Embryonic facial prominence (tissue), 1 donor: ENCODE measurements at regions not wholly inside any gene's neighbourhood (a gene's known extent, or its start where the extent isn't known, plus 50 kb on each side); places are given as distances from the start of the nearest gene placed in this dataset.

Experiments
- DNase-seq: peaks from one replicate; pipeline ENCODE4 v3.0.0-alpha.2; 2016; ENCODE audit errors: extremely low spot score

- no peak for DNase-seq
Observed at GRCh38 chr5:67467110-67467509, 270.5 kb upstream of the CD180 start.

GRCh38 chr5:67465537-67466207, 269.1 kb upstream of the CD180 start:
- DNase-seq = no peak

DNA sequence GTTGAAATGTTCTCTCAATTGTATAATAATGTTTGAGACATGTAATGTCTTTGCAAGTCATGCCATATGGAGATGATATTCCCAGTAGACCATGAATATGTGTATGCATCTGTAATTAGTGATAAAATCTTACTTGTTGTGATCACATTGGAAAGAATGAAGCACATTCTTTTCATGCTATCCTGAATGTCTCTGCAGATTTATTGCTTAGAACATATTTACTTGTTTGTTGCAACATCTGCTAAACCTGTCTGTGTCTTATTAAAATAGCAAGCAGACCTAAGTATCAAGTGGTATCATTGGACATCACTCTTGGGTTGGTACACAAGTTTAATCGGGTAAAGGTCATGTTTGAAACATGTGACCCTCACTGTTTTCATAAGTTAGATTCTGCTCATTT, 265.5 kb upstream of the CD180 start:
- DNase-seq = no peak

GRCh38 chr5:67459253-67459652, 262.7 kb upstream of the CD180 start:
- DNase-seq = no peak

GRCh38 chr5:67455970-67456369, 259.4 kb upstream of the CD180 start:
- no peak for DNase-seq

DNA sequence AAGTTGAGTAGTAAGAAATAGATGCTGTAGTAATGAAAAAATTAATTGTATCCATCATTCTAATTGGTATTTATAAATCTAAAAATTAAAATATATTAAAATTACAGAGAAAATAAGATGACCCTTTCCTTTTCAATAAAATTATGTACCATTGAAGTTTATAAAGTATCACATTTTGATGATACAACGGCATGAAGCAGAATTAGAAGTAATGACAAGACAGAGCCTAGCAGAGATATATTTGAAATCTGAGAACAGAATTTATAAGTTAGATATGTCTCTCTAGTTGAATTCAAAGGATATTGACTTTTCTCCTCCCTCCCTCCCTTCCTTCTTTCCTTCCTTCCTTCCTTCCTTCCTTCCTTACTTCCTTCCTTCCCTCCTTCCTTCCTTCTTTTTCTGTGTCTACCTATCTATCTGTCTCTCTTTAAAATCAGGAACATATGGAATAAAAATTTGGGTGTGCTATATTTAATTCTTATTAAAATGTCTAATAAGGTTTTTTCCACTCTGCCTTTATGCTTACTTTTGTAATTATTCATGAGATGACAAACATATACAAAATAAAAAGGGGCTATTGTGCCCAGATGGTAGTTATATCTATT, 258.5 kb upstream of the CD180 start:
- no peak for DNase-seq

GRCh38 chr5:67453111-67453905, 256.7 kb upstream of the CD180 start:
- no peak for DNase-seq

DNA sequence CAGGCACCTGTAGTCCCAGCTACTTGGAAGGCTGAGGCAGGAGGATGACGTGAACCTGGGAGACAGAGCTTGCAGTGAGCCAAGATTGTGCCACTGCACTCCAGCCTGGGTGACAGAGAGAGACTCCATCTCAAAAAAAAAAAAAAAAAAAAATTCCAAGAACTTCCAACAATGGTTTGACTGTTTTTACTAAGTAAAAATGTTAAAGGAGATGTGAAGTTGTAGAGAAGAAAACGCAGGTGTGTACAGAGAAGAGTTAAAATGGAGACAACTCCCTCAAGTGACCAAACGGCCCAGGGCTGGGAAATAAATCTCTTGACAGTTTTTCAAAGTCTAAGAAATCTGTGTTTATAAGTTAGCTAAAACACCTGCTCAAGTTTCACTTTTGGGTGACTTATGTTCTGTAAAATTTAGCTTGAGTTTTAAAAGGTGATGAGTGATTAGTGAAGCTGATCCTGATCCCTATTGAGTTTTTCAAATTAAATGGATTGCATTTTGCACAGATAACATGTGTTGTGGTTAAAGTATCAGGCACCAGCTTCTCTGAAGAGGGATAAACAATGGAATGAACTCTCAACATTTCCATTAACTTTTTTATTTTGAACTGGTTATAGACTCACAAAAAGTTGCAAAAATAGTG, 255.2 kb upstream of the CD180 start:
- no peak for DNase-seq

DNA sequence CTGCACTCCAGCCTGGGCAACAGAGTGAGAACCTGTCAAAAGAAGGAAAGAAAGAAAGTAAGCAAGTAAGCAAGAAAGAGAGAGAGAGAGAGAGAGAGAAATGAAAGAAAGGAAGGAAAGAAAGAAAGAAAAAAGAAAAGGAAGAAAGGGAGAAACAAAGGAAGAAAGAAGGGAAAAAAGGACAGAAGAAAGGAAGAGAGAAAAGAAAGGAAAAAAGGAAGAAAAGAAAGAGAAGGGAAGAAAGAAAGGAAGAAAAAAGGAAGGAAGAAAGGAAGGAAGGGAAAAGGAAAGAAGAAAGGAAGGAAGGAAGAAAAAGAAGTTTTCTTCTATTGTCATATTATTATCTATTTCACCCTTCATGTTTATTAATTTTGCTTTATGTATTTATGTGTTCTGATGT, 251.1 kb upstream of the CD180 start:
- no peak for DNase-seq

GRCh38 chr5:67437905-67438845, 241.6 kb upstream of the CD180 start:
- DNase-seq = no peak

GRCh38 chr5:67435032-67435431, 238.4 kb upstream of the CD180 start:
- DNase-seq = no peak

GRCh38 chr5:67434466-67434865, 237.9 kb upstream of the CD180 start:
- no peak for DNase-seq

DNA sequence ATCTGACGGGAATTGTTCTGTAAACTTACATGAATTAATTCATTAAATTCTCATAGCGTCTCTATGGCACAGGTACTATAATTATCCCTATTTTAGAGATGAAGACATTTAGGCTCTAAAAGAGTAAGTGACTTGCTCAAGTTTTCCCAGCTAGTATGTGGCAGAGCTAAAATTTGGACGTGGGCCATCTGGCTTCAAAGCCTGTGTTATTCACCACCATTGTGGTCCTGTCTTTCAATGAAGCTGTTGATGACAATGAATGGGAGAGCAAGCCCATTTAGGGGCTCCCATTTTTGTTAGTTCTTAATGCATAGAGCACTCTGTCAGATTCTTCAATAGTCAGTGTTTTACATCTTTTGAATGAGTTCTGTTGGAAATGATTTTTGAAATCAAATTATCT, 236.0 kb upstream of the CD180 start:
- DNase-seq = no peak

DNA sequence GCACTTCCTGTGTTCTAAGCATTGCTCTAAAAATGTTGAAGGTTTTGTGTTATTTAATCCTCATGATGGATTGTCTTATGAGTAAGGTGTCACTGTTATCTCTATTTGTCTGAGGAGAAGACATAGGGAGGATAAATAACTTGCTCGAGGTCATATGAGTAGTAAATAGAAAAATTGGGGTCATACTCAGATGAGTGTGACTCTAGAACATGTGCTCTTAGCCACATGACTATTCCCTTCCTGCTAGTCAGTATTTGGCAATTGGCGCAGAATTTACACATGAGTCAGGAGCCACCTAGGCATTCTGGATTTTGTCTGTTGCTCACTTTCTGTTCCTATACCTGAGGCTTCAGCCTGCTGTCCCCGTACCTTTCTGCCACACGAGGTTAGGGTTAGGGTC, 234.6 kb upstream of the CD180 start:
- no peak for DNase-seq

DNA sequence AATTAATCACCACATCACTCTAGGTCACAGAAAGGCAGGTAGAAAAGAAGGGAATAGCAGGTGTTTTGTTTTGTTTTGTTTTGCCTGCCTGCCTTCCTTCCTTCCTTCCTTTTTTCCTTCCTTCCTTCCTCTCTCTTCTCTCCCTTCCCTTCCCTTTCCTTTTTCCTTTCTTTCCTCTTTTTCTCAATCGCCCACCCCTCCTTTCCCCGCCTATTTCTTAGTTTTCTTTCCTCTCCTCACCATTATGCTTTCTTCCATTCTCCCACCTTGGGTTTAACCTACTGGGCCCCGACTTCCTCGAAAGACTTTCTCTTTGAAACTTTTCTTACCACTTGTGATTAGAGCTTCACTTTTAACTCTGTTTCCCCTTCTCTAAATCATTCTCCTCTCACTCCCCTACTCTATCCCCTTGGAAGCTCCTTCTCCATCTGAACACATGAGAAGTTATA, 231.3 kb upstream of the CD180 start:
- DNase-seq = no peak

DNA sequence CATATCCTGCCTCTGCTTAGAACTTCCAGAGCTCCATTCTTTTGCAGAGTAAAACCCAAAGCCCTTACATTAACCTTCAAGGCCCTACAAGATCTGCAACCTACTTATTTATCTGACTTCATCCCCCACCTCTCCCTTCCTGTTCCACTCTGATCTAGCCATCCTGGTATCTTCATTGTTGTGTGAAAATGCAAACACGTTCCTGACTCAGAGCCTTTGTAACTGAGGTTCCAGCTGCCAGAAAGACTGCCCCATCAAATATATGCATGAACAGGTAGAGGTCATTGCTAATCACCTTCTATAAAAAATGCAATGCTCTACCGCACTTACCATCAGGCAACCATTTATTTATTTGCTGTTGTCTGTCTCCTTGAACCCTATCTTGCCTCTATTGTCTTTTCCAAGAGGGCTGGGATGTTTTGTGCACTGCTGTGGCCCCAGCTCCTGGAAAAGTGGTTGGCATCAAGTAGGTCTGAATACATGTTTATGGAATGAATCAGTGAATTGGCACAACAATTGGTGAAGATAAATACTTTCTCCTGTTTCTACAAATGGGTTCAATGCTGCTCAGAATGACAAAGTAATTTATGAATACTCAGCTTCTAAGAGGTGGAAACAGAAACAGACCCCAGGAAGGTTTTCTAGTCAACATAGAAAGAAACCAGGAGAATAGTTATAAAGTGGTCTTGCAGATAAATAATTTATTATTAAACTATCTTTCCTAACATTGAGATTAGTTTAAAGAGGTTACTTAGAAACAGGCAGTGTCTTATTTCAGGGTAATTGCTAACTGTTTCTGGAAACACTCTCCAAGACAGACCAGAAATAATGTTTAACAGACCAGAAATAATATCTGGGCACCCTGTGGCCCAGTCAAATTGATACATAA, 230.6 kb upstream of the CD180 start:
- DNase-seq = no peak

DNA sequence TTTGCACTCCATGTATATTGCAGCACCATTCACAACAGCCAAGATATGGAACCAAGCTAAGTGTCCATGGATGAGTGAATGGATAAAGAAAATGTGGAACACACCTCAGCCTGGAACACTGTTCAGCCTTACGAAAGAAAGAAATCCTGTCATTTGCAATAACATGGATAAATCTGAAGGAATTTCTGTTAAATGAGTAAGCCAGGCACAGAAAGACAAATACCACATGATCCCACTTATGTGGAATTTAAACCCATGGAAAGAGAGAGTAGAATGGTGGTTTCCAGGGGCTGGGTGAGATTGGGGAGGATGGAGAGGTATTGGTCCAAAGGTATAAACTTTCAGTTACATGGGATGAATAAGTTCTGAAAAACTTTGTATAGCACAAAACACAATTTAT, 228.9 kb upstream of the CD180 start:
- DNase-seq = no peak

DNA sequence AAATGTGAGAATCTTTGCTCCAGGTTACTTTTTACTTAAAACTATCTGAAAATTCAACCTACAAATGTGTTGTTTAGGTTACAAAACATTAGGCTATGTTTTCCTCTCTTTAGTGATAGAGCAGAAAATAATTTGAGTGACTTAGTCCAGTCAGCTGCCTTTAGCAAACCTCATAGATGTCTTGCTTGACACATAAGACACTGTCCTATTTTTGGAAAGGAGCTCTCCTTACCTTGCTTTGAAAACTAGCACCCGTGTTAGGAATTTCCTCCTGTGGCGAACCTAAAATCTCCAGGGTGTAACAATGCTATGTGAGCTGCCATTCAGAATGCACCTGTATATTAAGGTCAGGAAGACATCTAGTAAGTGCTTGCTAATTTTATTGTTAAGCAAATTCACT, 221.2 kb upstream of the CD180 start:
- DNase-seq = no peak

- no peak for DNase-seq
Observed at GRCh38 chr5:67416986-67417385, 220.4 kb upstream of the CD180 start.
